OCI-LY3 (cell line): ENCODE measurements at regions not wholly inside any gene's neighbourhood (a gene's known extent, or its start where the extent isn't known, plus 50 kb on each side); places are given as distances from the start of the nearest gene placed in this dataset.

ENCODE experiments used
- EZH2phosphoT487 ChIP-seq: fragments of 200-600 bp; shearing (Covaris generic); IDR thresholded peaks from 2 replicates; pipeline ENCODE4 v1.6.1; 2018; ENCODE audit warnings: antibody characterized with exemption, mixed run types, low read depth
- TF ChIP-seq, protein P1 (sequence below): fragments of 200-600, 300-600 bp; sonication (generic); IDR thresholded peaks from 2 replicates; pipeline ENCODE4 v1.5.1; 2014; ENCODE audit warnings: antibody characterized with exemption, low read length, low read depth

DNA sequence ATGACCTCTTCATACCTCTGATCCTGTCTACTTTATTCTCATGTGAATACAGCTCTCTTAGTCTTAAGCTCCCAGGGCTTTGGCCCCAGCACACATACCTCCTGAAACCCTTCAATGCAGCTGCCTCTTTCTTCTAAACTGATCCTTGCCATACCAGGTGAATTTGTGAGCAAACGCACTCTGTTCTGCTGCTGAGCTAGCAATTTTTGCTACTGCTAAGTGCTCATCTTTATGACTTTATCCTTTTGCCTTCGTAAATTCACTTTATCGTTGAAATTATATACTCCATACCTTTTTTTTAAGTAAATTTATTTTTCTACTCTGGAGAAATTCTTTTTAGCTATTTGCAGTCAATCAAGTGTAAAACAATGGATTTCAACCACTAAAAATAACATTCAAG lies 287.7 kb downstream of the CMPK2 start:
- TF ChIP-seq, protein P1, sequence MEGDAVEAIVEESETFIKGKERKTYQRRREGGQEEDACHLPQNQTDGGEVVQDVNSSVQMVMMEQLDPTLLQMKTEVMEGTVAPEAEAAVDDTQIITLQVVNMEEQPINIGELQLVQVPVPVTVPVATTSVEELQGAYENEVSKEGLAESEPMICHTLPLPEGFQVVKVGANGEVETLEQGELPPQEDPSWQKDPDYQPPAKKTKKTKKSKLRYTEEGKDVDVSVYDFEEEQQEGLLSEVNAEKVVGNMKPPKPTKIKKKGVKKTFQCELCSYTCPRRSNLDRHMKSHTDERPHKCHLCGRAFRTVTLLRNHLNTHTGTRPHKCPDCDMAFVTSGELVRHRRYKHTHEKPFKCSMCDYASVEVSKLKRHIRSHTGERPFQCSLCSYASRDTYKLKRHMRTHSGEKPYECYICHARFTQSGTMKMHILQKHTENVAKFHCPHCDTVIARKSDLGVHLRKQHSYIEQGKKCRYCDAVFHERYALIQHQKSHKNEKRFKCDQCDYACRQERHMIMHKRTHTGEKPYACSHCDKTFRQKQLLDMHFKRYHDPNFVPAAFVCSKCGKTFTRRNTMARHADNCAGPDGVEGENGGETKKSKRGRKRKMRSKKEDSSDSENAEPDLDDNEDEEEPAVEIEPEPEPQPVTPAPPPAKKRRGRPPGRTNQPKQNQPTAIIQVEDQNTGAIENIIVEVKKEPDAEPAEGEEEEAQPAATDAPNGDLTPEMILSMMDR: no peak
- no peak for TF ChIP-seq EZH2phosphoT487
